Vagina (tissue), 2 donors: ENCODE measurements at regions not wholly inside any gene's neighbourhood (a gene's known extent, or its start where the extent isn't known, plus 50 kb on each side); places are given as distances from the start of the nearest gene placed in this dataset.

Experiments
- POLR2A ChIP-seq, 2 donors: fragments of 450-650 bp; IDR thresholded peaks; one replicate each; pipeline ENCODE4 v1.6.1; 2017; ENCODE audit warnings: antibody characterized with exemption in 2 of 2, mild to moderate bottlenecking in 2 of 2, moderate library complexity in 2 of 2
- POLR2AphosphoS5 ChIP-seq, 2 donors: sonication (generic); formaldehyde crosslinking; IDR thresholded peaks; one replicate each; pipeline ENCODE4 v1.9.0; 2017; ENCODE audit warnings: antibody characterized with exemption in 2 of 2, mild to moderate bottlenecking in 2 of 2, low read depth in 1 of 2; ENCODE audit not compliant: insufficient read depth in 1 of 2
- TF ChIP-seq, protein P1 (sequence below), 3 experiments: fragments of 450-650 bp in 2 of 3; fragments of 200-600 bp in 1 of 3; sonication (generic) in 1 of 3; IDR thresholded peaks; one replicate each; pipeline ENCODE4 v1.5.1; 2017 to 2019; ENCODE audit warnings: antibody characterized with exemption in 3 of 3, mild to moderate bottlenecking in 2 of 3, moderate library complexity in 2 of 3

DNA sequence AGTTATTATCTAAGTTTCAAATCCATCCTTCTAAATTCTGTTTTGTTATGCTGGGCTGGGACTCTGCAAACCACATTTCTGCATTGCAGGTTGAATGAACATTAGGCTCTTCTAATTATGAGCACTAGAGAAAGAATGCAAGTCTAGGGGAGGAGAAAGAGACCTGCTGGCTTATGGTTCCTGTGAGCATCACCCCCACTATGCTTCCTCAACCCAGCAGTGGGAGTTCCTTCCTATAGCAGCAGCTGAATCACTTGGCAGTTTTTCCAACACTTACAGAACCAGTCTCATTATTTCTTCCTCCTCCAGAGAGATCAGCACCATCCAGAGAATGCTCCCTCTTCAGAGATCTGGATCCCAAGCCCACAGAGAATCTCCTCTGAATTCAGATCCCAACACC lies 297.7 kb upstream of the CLEC14A start:
- TF ChIP-seq, protein P1, sequence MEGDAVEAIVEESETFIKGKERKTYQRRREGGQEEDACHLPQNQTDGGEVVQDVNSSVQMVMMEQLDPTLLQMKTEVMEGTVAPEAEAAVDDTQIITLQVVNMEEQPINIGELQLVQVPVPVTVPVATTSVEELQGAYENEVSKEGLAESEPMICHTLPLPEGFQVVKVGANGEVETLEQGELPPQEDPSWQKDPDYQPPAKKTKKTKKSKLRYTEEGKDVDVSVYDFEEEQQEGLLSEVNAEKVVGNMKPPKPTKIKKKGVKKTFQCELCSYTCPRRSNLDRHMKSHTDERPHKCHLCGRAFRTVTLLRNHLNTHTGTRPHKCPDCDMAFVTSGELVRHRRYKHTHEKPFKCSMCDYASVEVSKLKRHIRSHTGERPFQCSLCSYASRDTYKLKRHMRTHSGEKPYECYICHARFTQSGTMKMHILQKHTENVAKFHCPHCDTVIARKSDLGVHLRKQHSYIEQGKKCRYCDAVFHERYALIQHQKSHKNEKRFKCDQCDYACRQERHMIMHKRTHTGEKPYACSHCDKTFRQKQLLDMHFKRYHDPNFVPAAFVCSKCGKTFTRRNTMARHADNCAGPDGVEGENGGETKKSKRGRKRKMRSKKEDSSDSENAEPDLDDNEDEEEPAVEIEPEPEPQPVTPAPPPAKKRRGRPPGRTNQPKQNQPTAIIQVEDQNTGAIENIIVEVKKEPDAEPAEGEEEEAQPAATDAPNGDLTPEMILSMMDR (IDR thresholded peaks at IDR 0.05): no peak
- no peak for TF ChIP-seq POLR2A (IDR thresholded peaks at IDR 0.05)
- TF ChIP-seq POLR2AphosphoS5 (IDR thresholded peaks at IDR 0.05; ENCODE audit: insufficient read depth in 1 of 2, low read depth in 1 of 2): no peak
